A673 (cell line): ENCODE measurements at regions not wholly inside any gene's neighbourhood (a gene's known extent, or its start where the extent isn't known, plus 50 kb on each side); places are given as distances from the start of the nearest gene placed in this dataset.

ENCODE experiments used
- EZH2 ChIP-seq: fragments of 200-600 bp; sonication (generic); IDR thresholded peaks from 2 replicates; pipeline ENCODE4 v1.6.1; 2017; ENCODE audit warnings: borderline replicate concordance, low read depth, mild to moderate bottlenecking, mixed read lengths, antibody characterized with exemption, low read length; ENCODE audit not compliant: poor library complexity, severe bottlenecking
- TF ChIP-seq, protein P1 (sequence below): fragments of 300-800, 200-600 bp; sonication (generic); conservative IDR thresholded peaks from 2 replicates; pipeline ENCODE4 v1.5.1; 2017; ENCODE audit warnings: low read depth, mild to moderate bottlenecking, antibody characterized with exemption, low read length, moderate library complexity, mixed read lengths

DNA sequence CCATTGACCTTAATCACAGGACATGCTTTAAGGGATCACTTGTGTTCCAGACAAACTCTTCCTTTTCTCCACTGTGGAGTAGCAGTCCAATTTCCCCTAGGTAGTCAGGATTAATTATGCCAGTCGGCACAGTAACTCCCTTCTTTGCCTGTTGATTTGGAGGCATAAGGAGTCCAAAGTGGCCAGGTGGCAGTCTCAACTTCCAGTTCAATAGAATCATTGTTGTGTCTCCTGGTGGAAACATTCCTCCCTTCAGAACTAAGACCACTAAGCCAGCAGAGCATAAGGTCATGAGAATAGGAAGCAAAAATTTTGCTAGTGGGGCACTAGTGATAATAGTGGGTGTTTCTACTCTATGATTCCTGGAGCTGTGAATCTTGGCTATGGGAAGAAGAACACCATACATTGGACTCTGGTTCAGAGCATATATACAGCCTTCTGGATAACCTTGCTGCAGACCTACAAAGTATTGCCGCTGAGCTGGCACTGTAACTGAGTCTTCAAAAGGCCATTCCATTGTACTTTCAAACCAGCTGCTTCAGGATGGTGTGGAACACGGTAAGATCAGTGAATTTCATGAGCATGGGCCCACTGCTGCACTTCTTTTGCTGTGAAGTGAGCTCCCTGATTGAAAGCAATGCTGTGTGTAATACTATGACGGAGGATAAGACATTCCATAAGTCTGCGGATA lies 147.3 kb upstream of the MAX start:
- TF ChIP-seq, protein P1, sequence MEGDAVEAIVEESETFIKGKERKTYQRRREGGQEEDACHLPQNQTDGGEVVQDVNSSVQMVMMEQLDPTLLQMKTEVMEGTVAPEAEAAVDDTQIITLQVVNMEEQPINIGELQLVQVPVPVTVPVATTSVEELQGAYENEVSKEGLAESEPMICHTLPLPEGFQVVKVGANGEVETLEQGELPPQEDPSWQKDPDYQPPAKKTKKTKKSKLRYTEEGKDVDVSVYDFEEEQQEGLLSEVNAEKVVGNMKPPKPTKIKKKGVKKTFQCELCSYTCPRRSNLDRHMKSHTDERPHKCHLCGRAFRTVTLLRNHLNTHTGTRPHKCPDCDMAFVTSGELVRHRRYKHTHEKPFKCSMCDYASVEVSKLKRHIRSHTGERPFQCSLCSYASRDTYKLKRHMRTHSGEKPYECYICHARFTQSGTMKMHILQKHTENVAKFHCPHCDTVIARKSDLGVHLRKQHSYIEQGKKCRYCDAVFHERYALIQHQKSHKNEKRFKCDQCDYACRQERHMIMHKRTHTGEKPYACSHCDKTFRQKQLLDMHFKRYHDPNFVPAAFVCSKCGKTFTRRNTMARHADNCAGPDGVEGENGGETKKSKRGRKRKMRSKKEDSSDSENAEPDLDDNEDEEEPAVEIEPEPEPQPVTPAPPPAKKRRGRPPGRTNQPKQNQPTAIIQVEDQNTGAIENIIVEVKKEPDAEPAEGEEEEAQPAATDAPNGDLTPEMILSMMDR: no peak
- TF ChIP-seq EZH2: no peak
